ENCODE measurements at regions not wholly inside any gene's neighbourhood (a gene's known extent, or its start where the extent isn't known, plus 50 kb on each side); places are given as distances from the start of the nearest gene placed in this dataset.

GRCh38 chr2:7896940-7897487 is 784.8 kb upstream of the ID2 start:
- no peaks in the 10 kb centered on the region for H3K27me3 ChIP-seq (ENCODE audit: insufficient read depth, low read length, poor library complexity, severe bottlenecking)
- H3K9me3 ChIP-seq (ENCODE audit: insufficient read depth, low read depth, low read length): no peaks in the 10 kb centered on the region; the same call in 1 of the 2 replicates
- H3K79me2 ChIP-seq (ENCODE audit: insufficient read depth, low read length): no peaks in the 10 kb centered on the region
- no peak overlapping the region for H3K9ac ChIP-seq (ENCODE audit: low read depth, low read length, poor library complexity, severe bottlenecking)
- no peaks in the 10 kb centered on the region for H3K9me2 ChIP-seq (replicated peaks; ENCODE audit: low read depth, low read length)
- H3K36me3 ChIP-seq (ENCODE audit: insufficient read depth, low read length): no peaks in the 10 kb centered on the region
- H3K4me2 ChIP-seq (ENCODE audit: low read depth, low read length, poor library complexity, severe bottlenecking): peak overlapping the region; percentile 83
- H3K4me1 ChIP-seq (ENCODE audit: insufficient read depth, low read length, poor library complexity, severe bottlenecking): peaks cover 62% of the 10 kb centered on the region
- no peaks in the 10 kb centered on the region for H4K20me1 ChIP-seq (ENCODE audit: insufficient read depth, low read length, poor library complexity, severe bottlenecking)
- H3F3A ChIP-seq (ENCODE audit: low read depth): peaks cover 7% of the 10 kb centered on the region; the same call in 1 of the 2 replicates
- no peak for TF ChIP-seq EZH2phosphoT487 (IDR thresholded peaks at IDR 0.05; ENCODE audit: borderline replicate concordance)
- TF ChIP-seq, protein P1, sequence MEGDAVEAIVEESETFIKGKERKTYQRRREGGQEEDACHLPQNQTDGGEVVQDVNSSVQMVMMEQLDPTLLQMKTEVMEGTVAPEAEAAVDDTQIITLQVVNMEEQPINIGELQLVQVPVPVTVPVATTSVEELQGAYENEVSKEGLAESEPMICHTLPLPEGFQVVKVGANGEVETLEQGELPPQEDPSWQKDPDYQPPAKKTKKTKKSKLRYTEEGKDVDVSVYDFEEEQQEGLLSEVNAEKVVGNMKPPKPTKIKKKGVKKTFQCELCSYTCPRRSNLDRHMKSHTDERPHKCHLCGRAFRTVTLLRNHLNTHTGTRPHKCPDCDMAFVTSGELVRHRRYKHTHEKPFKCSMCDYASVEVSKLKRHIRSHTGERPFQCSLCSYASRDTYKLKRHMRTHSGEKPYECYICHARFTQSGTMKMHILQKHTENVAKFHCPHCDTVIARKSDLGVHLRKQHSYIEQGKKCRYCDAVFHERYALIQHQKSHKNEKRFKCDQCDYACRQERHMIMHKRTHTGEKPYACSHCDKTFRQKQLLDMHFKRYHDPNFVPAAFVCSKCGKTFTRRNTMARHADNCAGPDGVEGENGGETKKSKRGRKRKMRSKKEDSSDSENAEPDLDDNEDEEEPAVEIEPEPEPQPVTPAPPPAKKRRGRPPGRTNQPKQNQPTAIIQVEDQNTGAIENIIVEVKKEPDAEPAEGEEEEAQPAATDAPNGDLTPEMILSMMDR (conservative IDR thresholded peaks at IDR 0.05; ENCODE audit: low read length): no peak
- no peak overlapping the region for H3K4me3 ChIP-seq (ENCODE audit: low read length, poor library complexity, severe bottlenecking)
- no peak overlapping the region for H2AFZ ChIP-seq (ENCODE audit: low read length)

DNA sequence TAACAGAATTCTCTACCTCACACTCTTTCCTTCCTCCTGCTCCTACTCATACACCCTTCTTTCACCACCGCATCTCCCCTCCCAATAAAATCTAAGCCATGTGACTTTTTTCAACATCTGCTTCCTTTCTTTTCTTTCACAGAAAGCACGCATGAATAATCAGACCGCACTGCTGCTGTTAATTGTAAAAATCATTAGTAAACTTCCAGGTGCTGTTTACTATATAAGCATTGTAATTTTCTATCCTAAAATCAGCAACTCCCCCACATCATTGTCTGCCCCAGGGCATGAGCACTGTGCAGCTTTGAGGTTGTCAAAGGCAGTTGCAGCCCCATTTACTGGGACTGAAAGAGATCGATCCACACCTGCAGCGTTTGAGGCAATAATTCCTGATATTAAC is 782.6 kb upstream of the ID2 start:
- H3K4me2 ChIP-seq (ENCODE audit: low read depth, low read length, poor library complexity, severe bottlenecking): peak overlapping the region; percentile 83
- H2AFZ ChIP-seq (ENCODE audit: low read length): no peak overlapping the region
- H3K4me1 ChIP-seq (ENCODE audit: insufficient read depth, low read length, poor library complexity, severe bottlenecking): peaks cover 62% of the 10 kb centered on the region
- no peaks in the 10 kb centered on the region for H4K20me1 ChIP-seq (ENCODE audit: insufficient read depth, low read length, poor library complexity, severe bottlenecking)
- peaks cover 7% of the 10 kb centered on the region; the same call in 1 of the 2 replicates for H3F3A ChIP-seq (ENCODE audit: low read depth)
- no peaks in the 10 kb centered on the region for H3K36me3 ChIP-seq (ENCODE audit: insufficient read depth, low read length)
- peak overlapping the region; percentile 64 for H3K4me3 ChIP-seq (ENCODE audit: low read length, poor library complexity, severe bottlenecking)
- no peaks in the 10 kb centered on the region for H3K27me3 ChIP-seq (ENCODE audit: insufficient read depth, low read length, poor library complexity, severe bottlenecking)
- no peaks in the 10 kb centered on the region for H3K79me2 ChIP-seq (ENCODE audit: insufficient read depth, low read length)
- no peaks in the 10 kb centered on the region for H3K9me2 ChIP-seq (replicated peaks; ENCODE audit: low read depth, low read length)
- no peaks in the 10 kb centered on the region for H3K9me3 ChIP-seq (ENCODE audit: insufficient read depth, low read depth, low read length)
- TF ChIP-seq, protein P1 (conservative IDR thresholded peaks at IDR 0.05; ENCODE audit: low read length): no peak
- TF ChIP-seq EZH2phosphoT487 (IDR thresholded peaks at IDR 0.05; ENCODE audit: borderline replicate concordance): no peak
- peak overlapping the region; percentile 79 for H3K9ac ChIP-seq (ENCODE audit: low read depth, low read length, poor library complexity, severe bottlenecking)

- no peak overlapping the region for H2AFZ ChIP-seq (ENCODE audit: low read length)
- peaks cover 7% of the 10 kb centered on the region; the same call in 1 of the 2 replicates for H3F3A ChIP-seq (ENCODE audit: low read depth)
- H3K36me3 ChIP-seq (ENCODE audit: insufficient read depth, low read length): no peaks in the 10 kb centered on the region
- no peaks in the 10 kb centered on the region for H3K79me2 ChIP-seq (ENCODE audit: insufficient read depth, low read length)
- peak overlapping the region; percentile 79 for H3K9ac ChIP-seq (ENCODE audit: low read depth, low read length, poor library complexity, severe bottlenecking)
- no peaks in the 10 kb centered on the region for H4K20me1 ChIP-seq (ENCODE audit: insufficient read depth, low read length, poor library complexity, severe bottlenecking)
- H3K4me2 ChIP-seq (ENCODE audit: low read depth, low read length, poor library complexity, severe bottlenecking): peak overlapping the region; percentile 83
- no peaks in the 10 kb centered on the region for H3K9me2 ChIP-seq (replicated peaks; ENCODE audit: low read depth, low read length)
- no peaks in the 10 kb centered on the region for H3K27me3 ChIP-seq (ENCODE audit: insufficient read depth, low read length, poor library complexity, severe bottlenecking)
- no peaks in the 10 kb centered on the region for H3K9me3 ChIP-seq (ENCODE audit: insufficient read depth, low read depth, low read length)
- peaks cover 61% of the 10 kb centered on the region for H3K4me1 ChIP-seq (ENCODE audit: insufficient read depth, low read length, poor library complexity, severe bottlenecking)
- H3K4me3 ChIP-seq (ENCODE audit: low read length, poor library complexity, severe bottlenecking): peak overlapping the region; percentile 64
- TF ChIP-seq, protein P1 (conservative IDR thresholded peaks at IDR 0.05; ENCODE audit: low read length): no peak
- TF ChIP-seq EZH2phosphoT487 (IDR thresholded peaks at IDR 0.05; ENCODE audit: borderline replicate concordance): no peak
These were observed 781.9 kb upstream of the ID2 start for GRCh38 chr2:7899923-7900322.

Measured in Loucy (cell line).